OCI-LY3 (cell line): ENCODE measurements at regions not wholly inside any gene's neighbourhood (a gene's known extent, or its start where the extent isn't known, plus 50 kb on each side); places are given as distances from the start of the nearest gene placed in this dataset.

ENCODE experiments used
- CTCF ChIP-seq: fragments of 200-600, 300-600 bp; sonication (generic); IDR thresholded peaks from 2 replicates; pipeline ENCODE4 v1.5.1; 2014; ENCODE audit warnings: antibody characterized with exemption, low read length, low read depth
- EZH2phosphoT487 ChIP-seq: fragments of 200-600 bp; shearing (Covaris generic); IDR thresholded peaks from 2 replicates; pipeline ENCODE4 v1.6.1; 2018; ENCODE audit warnings: antibody characterized with exemption, mixed run types, low read depth

- TF ChIP-seq CTCF (no peak), EZH2phosphoT487 (no peak)
Observed at GRCh38 chr14:40273417-40273816, 841.2 kb upstream of the FBXO33 start.
